Natural killer cell treated with Interleukin-12 subunit alpha and Interleukin-12 subunit beta and Interleukin-15 and Interleukin-18, amount 100 ng/mL, for 72 hours (primary cell): ENCODE measurements at regions not wholly inside any gene's neighbourhood (a gene's known extent, or its start where the extent isn't known, plus 50 kb on each side); places are given as distances from the start of the nearest gene placed in this dataset.

Experiments used
- ATAC-seq, 2 donors: fragments of 150-1000 bp; cut with Tn5 transposase in 1 of 2; sonication (Bioruptor Pico), chemical (Tn5 transposase) in 1 of 2; 2 replicates each; pipeline ENCODE4 v1.10.0; 2021
- DNase-seq: peaks from one replicate; pipeline ENCODE4 v3.0.0; 2022; ENCODE audit warnings: low spot score
- H3K27ac Mint-ChIP-seq, 2 donors: 1 replicate in 1 of 2; 2 replicates in 1 of 2; pipeline ENCODE4 v1.8.0; 2022; ENCODE audit warnings: mixed read lengths in 2 of 2, mild to moderate bottlenecking in 1 of 2, moderate library complexity in 1 of 2
- H3K27me3 Mint-ChIP-seq, 2 donors: 1 replicate in 1 of 2; 2 replicates in 1 of 2; pipeline ENCODE4 v1.8.0; 2022; ENCODE audit warnings: mixed read lengths in 2 of 2
- H3K36me3 Mint-ChIP-seq: one replicate; pipeline ENCODE4 v1.8.0; 2022; ENCODE audit warnings: mixed read lengths
- H3K4me1 Mint-ChIP-seq, 2 donors: 1 replicate in 1 of 2; 2 replicates in 1 of 2; pipeline ENCODE4 v1.8.0; 2022; ENCODE audit warnings: low read depth in 2 of 2, mixed read lengths in 2 of 2, mild to moderate bottlenecking in 1 of 2
- H3K4me3 Mint-ChIP-seq: one replicate; pipeline ENCODE4 v1.8.0; 2022; ENCODE audit warnings: mixed read lengths
- H3K9me3 Mint-ChIP-seq: 2 replicates; pipeline ENCODE4 v1.8.0; 2022; ENCODE audit warnings: mixed read lengths

DNA sequence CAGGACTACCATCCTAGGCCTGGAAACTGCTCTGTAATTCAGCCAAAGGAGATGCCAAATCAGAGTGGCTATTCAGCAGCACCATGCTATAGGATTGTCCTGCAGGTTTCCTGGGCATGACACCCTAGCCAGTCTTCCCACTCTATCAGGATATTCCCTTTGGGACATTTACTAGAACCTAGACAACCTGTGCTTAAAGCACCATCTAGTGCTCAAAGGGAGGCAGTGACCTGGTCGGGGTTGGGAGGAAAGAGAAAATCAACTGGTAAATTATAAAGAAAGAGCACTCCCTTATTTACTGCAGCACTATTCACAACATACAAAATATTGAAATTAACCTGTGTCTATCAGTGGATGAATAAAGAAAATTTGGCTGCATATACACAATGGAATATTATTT lies 67.2 kb upstream of the SMLR1 start:
- Mint-ChIP-seq H3K27ac (peak overlapping the region in 1 of 2 donors; percentile 20), H3K27me3 (peaks cover 0 to 4% of the 10 kb centered on the region in 2 donors), H3K4me1 (peaks cover 5 to 18% of the 10 kb centered on the region in 2 donors), H3K36me3 (peaks cover 7% of the 10 kb centered on the region), H3K9me3 (no peaks in the 10 kb centered on the region), H3K4me3 (no peak overlapping the region)
- ATAC-seq (no peak), DNase-seq (no peak)

DNA sequence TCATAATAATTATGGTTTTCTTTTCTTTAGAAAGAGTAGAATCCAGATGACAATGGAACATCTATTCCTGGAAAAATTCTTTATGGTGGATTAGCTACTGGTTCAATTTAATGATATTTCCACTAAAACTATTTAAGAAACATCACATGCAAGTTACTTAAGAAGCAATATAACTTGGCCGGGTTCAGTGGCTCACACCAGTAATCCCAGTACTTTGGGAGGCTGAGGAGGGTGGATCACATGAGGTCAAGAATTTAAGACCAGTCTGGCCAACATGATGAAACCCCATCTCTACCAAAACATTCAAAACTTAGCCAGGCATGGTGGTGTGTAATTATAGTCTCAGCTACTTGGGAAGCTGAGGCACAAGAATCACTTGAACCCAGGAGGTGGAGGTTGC lies 65.9 kb upstream of the SMLR1 start:
- no peak overlapping the region for H3K27ac Mint-ChIP-seq
- peaks cover 0 to 4% of the 10 kb centered on the region in 2 donors for H3K27me3 Mint-ChIP-seq
- ATAC-seq = no peak
- H3K36me3 Mint-ChIP-seq = peaks cover 7% of the 10 kb centered on the region
- no peak overlapping the region for H3K4me3 Mint-ChIP-seq
- DNase-seq = no peak
- H3K4me1 Mint-ChIP-seq = peaks cover 5 to 22% of the 10 kb centered on the region in 2 donors
- H3K9me3 Mint-ChIP-seq = no peaks in the 10 kb centered on the region

DNA sequence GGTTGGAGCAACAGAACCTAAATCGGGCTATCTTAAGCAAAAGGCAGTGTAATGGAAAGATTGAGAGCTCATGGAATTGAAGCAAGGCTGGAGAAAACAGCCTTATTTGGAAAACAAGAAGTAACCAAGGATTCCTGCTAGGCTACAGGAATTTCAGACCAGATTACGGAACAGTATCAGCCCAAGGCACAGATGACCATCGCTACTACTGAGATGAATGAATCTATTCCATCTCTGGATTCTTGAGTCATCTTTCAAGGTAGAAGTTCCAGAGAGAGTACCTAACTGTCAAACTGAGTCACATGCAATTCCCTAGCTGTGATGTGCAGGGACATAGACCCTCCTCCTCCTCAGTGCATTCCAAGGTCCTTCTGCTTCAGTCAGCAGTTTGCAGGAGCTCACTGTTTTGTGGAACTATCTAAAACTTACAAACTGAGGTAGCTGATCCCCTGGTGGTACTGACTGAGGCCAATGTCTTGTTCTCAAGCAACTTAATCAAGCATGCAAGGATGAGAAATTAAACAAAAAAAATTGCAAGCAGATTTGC lies 62.0 kb upstream of the SMLR1 start:
- H3K4me3 Mint-ChIP-seq = no peak overlapping the region
- H3K27me3 Mint-ChIP-seq = peaks cover 0 to 2% of the 10 kb centered on the region in 2 donors
- peaks cover 6% of the 10 kb centered on the region in 2 donors for H3K4me1 Mint-ChIP-seq
- H3K36me3 Mint-ChIP-seq = peaks cover 1% of the 10 kb centered on the region
- ATAC-seq (no peak), DNase-seq (no peak)
- no peak overlapping the region for H3K27ac Mint-ChIP-seq
- H3K9me3 Mint-ChIP-seq = no peaks in the 10 kb centered on the region

DNA sequence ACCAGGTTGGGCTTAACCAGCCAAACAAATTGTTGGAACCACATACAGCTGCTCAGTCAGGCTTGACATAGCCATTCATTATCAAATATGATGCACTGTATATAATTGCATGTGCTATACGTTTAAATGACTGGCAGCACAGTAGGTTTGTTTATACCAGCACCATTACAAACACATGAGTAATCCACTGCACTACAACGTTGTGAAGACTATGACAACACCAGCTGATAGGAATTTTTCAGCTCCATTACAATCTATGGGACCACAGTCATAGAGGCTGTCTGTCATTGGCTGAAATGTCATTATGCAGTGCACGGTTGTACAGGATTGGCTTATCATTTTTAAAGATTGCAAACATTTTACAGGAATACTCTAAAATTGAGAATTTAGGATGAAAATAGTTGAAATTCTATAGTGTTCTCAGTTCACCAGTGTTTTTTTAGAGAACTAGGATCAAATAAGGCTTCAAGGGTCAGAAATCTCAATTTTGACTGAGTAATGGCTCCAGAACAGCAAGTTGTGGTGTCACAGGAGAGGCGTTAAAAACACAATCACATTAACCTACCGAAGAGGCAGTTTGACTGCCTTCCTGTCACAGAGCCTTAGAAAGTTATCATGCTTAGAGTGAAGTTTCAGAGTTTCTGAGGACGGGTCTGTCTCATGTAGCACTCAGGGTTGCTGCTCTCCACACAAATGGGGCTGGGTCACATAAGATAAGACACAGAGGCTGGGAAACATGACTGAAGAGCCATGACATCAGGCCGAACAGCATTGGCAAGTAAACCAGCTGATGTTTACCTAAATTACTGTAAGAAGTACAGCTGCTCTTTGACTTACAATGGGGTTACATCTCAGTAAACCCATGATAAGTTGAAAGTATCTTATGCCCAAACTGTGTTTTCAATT lies 60.7 kb upstream of the SMLR1 start:
- Mint-ChIP-seq H3K36me3 (no peaks in the 10 kb centered on the region), H3K4me3 (no peak overlapping the region), H3K27ac (no peak overlapping the region), H3K9me3 (no peaks in the 10 kb centered on the region), H3K4me1 (peaks cover 6% of the 10 kb centered on the region in 2 donors), H3K27me3 (no peaks in the 10 kb centered on the region)
- ATAC-seq = no peak
- DNase-seq = no peak

- no peak overlapping the region for H3K4me3 Mint-ChIP-seq
- H3K36me3 Mint-ChIP-seq = no peaks in the 10 kb centered on the region
- DNase-seq = no peak
- no peak for ATAC-seq
- H3K27ac Mint-ChIP-seq = no peak overlapping the region
- H3K4me1 Mint-ChIP-seq = peaks cover 6% of the 10 kb centered on the region in 2 donors
- H3K9me3 Mint-ChIP-seq = no peaks in the 10 kb centered on the region
- H3K27me3 Mint-ChIP-seq = no peaks in the 10 kb centered on the region
Observed at GRCh38 chr6:130769861-130770260, 57.3 kb upstream of the SMLR1 start.

- Mint-ChIP-seq H3K27ac (no peak overlapping the region), H3K4me1 (peaks cover 11 to 14% of the 10 kb centered on the region in 2 donors), H3K36me3 (no peaks in the 10 kb centered on the region), H3K27me3 (no peaks in the 10 kb centered on the region), H3K9me3 (no peaks in the 10 kb centered on the region), H3K4me3 (no peak overlapping the region)
- ATAC-seq (no peak), DNase-seq (no peak)
Observed at GRCh38 chr6:130771741-130772140, 55.5 kb upstream of the SMLR1 start.

GRCh38 chr6:130773860-130774259 lies 53.3 kb upstream of the SMLR1 start:
- peaks cover 15 to 17% of the 10 kb centered on the region in 2 donors for H3K4me1 Mint-ChIP-seq
- H3K27ac Mint-ChIP-seq = no peak overlapping the region
- H3K27me3 Mint-ChIP-seq = no peaks in the 10 kb centered on the region
- no peak overlapping the region for H3K4me3 Mint-ChIP-seq
- no peaks in the 10 kb centered on the region for H3K36me3 Mint-ChIP-seq
- no peaks in the 10 kb centered on the region for H3K9me3 Mint-ChIP-seq
- ATAC-seq (no peak), DNase-seq (no peak)

GRCh38 chr6:130775411-130776012 lies 51.7 kb upstream of the SMLR1 start:
- H3K36me3 Mint-ChIP-seq = no peaks in the 10 kb centered on the region
- DNase-seq (no peak), ATAC-seq (no peak)
- H3K4me1 Mint-ChIP-seq = peaks cover 29 to 32% of the 10 kb centered on the region in 2 donors
- H3K9me3 Mint-ChIP-seq = peaks cover 6% of the 10 kb centered on the region
- no peaks in the 10 kb centered on the region for H3K27me3 Mint-ChIP-seq
- no peak overlapping the region for H3K4me3 Mint-ChIP-seq
- no peak overlapping the region for H3K27ac Mint-ChIP-seq

DNA sequence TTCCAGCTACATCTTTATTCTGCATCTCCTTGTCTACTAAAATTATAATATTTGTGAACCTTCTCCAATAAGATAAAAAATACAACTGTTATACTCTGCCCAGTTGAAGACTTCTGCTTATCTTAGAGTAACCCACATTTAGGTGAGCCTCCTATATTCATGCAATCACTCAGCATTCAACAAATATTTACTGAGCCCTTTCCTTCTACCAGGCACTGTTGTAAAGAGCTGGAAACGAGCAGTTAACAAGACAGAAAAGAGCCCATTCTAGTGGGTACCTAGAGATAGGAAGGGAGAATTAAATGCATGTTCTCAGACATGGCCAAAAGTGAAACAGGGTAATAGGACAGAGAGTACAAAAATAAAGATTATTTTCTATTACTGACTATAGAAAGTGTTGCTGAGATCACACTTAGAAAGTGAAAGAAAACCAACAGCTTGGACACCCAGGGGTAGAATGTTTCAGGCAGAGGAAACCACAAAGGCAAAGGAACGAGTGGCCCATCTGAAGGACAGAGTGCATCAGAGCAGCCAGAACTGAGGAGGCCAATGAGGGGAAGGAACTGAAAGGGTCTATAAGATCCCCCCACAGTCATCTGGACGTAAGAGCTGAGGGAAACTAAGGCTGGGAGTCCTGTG lies 50.8 kb upstream of the SMLR1 start:
- Mint-ChIP-seq H3K4me3 (peak overlapping the region; percentile 65), H3K27ac (peak overlapping the region; percentile 45 to 73)
- no peak for DNase-seq

More for the DNA sequence above, 50.8 kb upstream of the SMLR1 start:
- peak; percentile 69 to 76 for ATAC-seq
- Mint-ChIP-seq H3K9me3 (peaks cover 6% of the 10 kb centered on the region), H3K4me1 (peaks cover 34 to 35% of the 10 kb centered on the region in 2 donors), H3K27me3 (no peaks in the 10 kb centered on the region), H3K36me3 (no peaks in the 10 kb centered on the region)
